ENCODE measurements at regions not wholly inside any gene's neighbourhood (a gene's known extent, or its start where the extent isn't known, plus 50 kb on each side); places are given as distances from the start of the nearest gene placed in this dataset.

- TF ChIP-seq POLR2A (IDR thresholded peaks at IDR 0.05) (no peak), POLR2AphosphoS5 (IDR thresholded peaks at IDR 0.05) (no peak), CTCF (IDR thresholded peaks at IDR 0.05) (no peak)
These were observed 71.0 kb upstream of the ZNF479 start for GRCh38 chr7:57203161-57203791.

Measured in breast epithelium (tissue), 3 donors.